Loucy (cell line): ENCODE measurements at regions not wholly inside any gene's neighbourhood (a gene's known extent, or its start where the extent isn't known, plus 50 kb on each side); places are given as distances from the start of the nearest gene placed in this dataset.

ENCODE experiments used
- H2AFZ ChIP-seq: fragments of 200-600 bp; sonication (generic); 2 replicates; pipeline ENCODE4 v1.6.0; 2016; ENCODE audit warnings: antibody characterized with exemption, mild to moderate bottlenecking, low read length, moderate library complexity
- H3F3A ChIP-seq: fragments of 200-600 bp; 2 replicates; pipeline ENCODE4 v1.6.0; 2016; ENCODE audit warnings: antibody characterized with exemption, low read depth, mild to moderate bottlenecking
- H3K27me3 ChIP-seq: fragments of 200-600 bp; sonication (generic); 2 replicates; pipeline ENCODE4 v1.6.1; 2014; ENCODE audit warnings: low read length, mild to moderate bottlenecking; ENCODE audit not compliant: insufficient read depth, poor library complexity, severe bottlenecking
- H3K36me3 ChIP-seq: fragments of 200-600 bp; sonication (generic); 2 replicates; pipeline ENCODE4 v1.6.1; 2016; ENCODE audit warnings: low read length; ENCODE audit not compliant: insufficient read depth
- H3K4me1 ChIP-seq: fragments of 200-600 bp; sonication (generic); 2 replicates; pipeline ENCODE4 v1.5.1; 2014; ENCODE audit warnings: low read length, mild to moderate bottlenecking; ENCODE audit not compliant: insufficient read depth, poor library complexity, severe bottlenecking
- H3K4me2 ChIP-seq: fragments of 200-600 bp; sonication (generic); 2 replicates; pipeline ENCODE4 v1.6.0; 2014; ENCODE audit warnings: antibody characterized with exemption, low read length, low read depth, mild to moderate bottlenecking; ENCODE audit not compliant: poor library complexity, severe bottlenecking
- H3K4me3 ChIP-seq: fragments of 200-600 bp; sonication (generic); 2 replicates; pipeline ENCODE4 v1.5.1; 2014; ENCODE audit warnings: low read length, mild to moderate bottlenecking, mixed read lengths; ENCODE audit not compliant: poor library complexity, severe bottlenecking
- H3K79me2 ChIP-seq: fragments of 200-600 bp; sonication (generic); 2 replicates; pipeline ENCODE4 v1.6.1; 2014; ENCODE audit warnings: low read length; ENCODE audit not compliant: insufficient read depth
- H3K9ac ChIP-seq: fragments of 200-600 bp; sonication (generic); 2 replicates; pipeline ENCODE4 v1.6.0; 2014; ENCODE audit warnings: mild to moderate bottlenecking, low read depth, low read length, moderate library complexity; ENCODE audit not compliant: poor library complexity, severe bottlenecking
- H3K9me2 ChIP-seq: fragments of 200-600 bp; sonication (generic); replicated peaks from 2 replicates; pipeline ENCODE4 v1.6.1; 2016; ENCODE audit warnings: low read depth, low read length, mixed read lengths
- H3K9me3 ChIP-seq: fragments of 200-600 bp; sonication (generic); 2 replicates; pipeline ENCODE4 v1.6.1; 2014; ENCODE audit warnings: mild to moderate bottlenecking, antibody characterized with exemption, low read length, low read depth; ENCODE audit not compliant: insufficient read depth
- H4K20me1 ChIP-seq: fragments of 200-600 bp; sonication (generic); 2 replicates; pipeline ENCODE4 v1.6.0; 2014; ENCODE audit warnings: antibody characterized with exemption, low read length, mild to moderate bottlenecking; ENCODE audit not compliant: insufficient read depth, poor library complexity, severe bottlenecking
- CTCF ChIP-seq: fragments of 200-600 bp; sonication (generic); conservative IDR thresholded peaks from 2 replicates; pipeline ENCODE4 v1.5.1; 2014; ENCODE audit warnings: mild to moderate bottlenecking, antibody characterized with exemption, low read length
- EZH2phosphoT487 ChIP-seq: fragments of 200-600 bp; IDR thresholded peaks from 2 replicates; pipeline ENCODE4 v1.6.1; 2018; ENCODE audit warnings: antibody characterized with exemption, mild to moderate bottlenecking, moderate library complexity, borderline replicate concordance

GRCh38 chr9:129328355-129329042 lies 150.4 kb upstream of the IER5L start:
- no peak overlapping the region for H3K4me2 ChIP-seq
- no peak overlapping the region for H2AFZ ChIP-seq
- H3K4me3 ChIP-seq: no peak overlapping the region
- no peak overlapping the region for H3K9ac ChIP-seq
- H3K79me2 ChIP-seq: no peaks in the 10 kb centered on the region
- H3K36me3 ChIP-seq: no peaks in the 10 kb centered on the region
- H3F3A ChIP-seq: no peaks in the 10 kb centered on the region
- no peaks in the 10 kb centered on the region for H3K27me3 ChIP-seq
- H3K9me3 ChIP-seq: no peaks in the 10 kb centered on the region
- no peaks in the 10 kb centered on the region for H4K20me1 ChIP-seq
- H3K9me2 ChIP-seq: no peaks in the 10 kb centered on the region
- TF ChIP-seq CTCF (no peak), EZH2phosphoT487 (no peak)
- no peaks in the 10 kb centered on the region for H3K4me1 ChIP-seq

GRCh38 chr9:129327552-129328328 lies 149.7 kb upstream of the IER5L start:
- no peaks in the 10 kb centered on the region for H3K36me3 ChIP-seq
- H3K4me3 ChIP-seq: no peak overlapping the region
- no peaks in the 10 kb centered on the region for H3K4me1 ChIP-seq
- no peak overlapping the region for H2AFZ ChIP-seq
- H3F3A ChIP-seq: no peaks in the 10 kb centered on the region
- H3K9me2 ChIP-seq: no peaks in the 10 kb centered on the region
- no peaks in the 10 kb centered on the region for H3K27me3 ChIP-seq
- H3K9ac ChIP-seq: no peak overlapping the region
- H3K79me2 ChIP-seq: no peaks in the 10 kb centered on the region
- no peaks in the 10 kb centered on the region for H3K9me3 ChIP-seq
- TF ChIP-seq CTCF (no peak), EZH2phosphoT487 (no peak)
- H3K4me2 ChIP-seq: no peak overlapping the region
- H4K20me1 ChIP-seq: no peaks in the 10 kb centered on the region

- Histone ChIP-seq H3K9me3 (no peaks in the 10 kb centered on the region), H3K4me1 (peaks cover 5% of the 10 kb centered on the region), H3K9ac (no peak overlapping the region), H2AFZ (no peak overlapping the region), H3F3A (no peaks in the 10 kb centered on the region), H3K79me2 (no peaks in the 10 kb centered on the region), H3K4me3 (no peak overlapping the region), H3K36me3 (no peaks in the 10 kb centered on the region), H4K20me1 (no peaks in the 10 kb centered on the region), H3K27me3 (no peaks in the 10 kb centered on the region), H3K9me2 (no peaks in the 10 kb centered on the region), H3K4me2 (no peak overlapping the region)
- TF ChIP-seq EZH2phosphoT487 (no peak), CTCF (no peak)
Measured at GRCh38 chr9:129326061-129327005, 148.3 kb upstream of the IER5L start.
